Large intestine (tissue), 3 donors: ENCODE measurements at regions not wholly inside any gene's neighbourhood (a gene's known extent, or its start where the extent isn't known, plus 50 kb on each side); places are given as distances from the start of the nearest gene placed in this dataset.

Experiments
- DNase-seq, 2 donors: peaks; one replicate each; pipeline versions ENCODE4 v3.0.0 to v3.0.0-alpha.2; 2013
- H3K27ac ChIP-seq: one replicate; pipeline ENCODE4 v1.5.1; 2013; ENCODE audit warnings: low read length
- H3K27me3 ChIP-seq: 2 replicates; pipeline ENCODE4 v1.6.1; 2013; ENCODE audit warnings: low read length; ENCODE audit not compliant: control insufficient read depth, insufficient read depth
- H3K36me3 ChIP-seq: 2 replicates; pipeline ENCODE4 v1.6.1; 2013; ENCODE audit warnings: low read length; ENCODE audit not compliant: control insufficient read depth, insufficient read depth
- H3K4me1 ChIP-seq: one replicate; pipeline ENCODE4 v1.6.1; 2013; ENCODE audit warnings: low read length; ENCODE audit not compliant: control insufficient read depth, insufficient read depth
- H3K4me3 ChIP-seq: one replicate; pipeline ENCODE4 v1.5.1; 2013; ENCODE audit warnings: low read length
- H3K9me3 ChIP-seq: one replicate; pipeline ENCODE4 v1.6.1; 2013; ENCODE audit warnings: mild to moderate bottlenecking, low read depth, low read length, moderate library complexity; ENCODE audit not compliant: control insufficient read depth
- WGBS: methylation state at CpG from one replicate; pipeline ENCODE4 v1.1.5; 2013; ENCODE audit warnings: low lambda C conversion rate; ENCODE audit not compliant: insufficient coverage; 5-methylcytosine and 5-hydroxymethylcytosine counted together

DNA sequence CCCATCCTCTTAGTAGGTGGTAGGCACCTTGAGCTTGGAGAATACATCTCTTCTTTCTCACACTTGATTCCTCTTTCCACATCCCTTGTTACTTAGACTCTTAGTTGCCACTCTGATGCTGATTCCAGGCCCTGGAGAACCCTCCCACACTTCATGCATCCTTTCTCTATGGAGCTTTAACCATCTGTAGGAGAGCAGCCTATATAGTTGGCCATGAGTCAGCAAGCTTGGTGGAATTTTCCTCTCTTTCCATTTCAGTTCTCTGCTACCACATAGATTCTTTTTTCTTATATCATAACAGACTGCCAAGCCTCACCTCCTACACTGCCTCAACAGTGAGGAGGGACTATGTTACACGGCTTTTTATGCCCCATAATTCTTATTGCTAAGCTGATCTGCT is 851.6 kb upstream of the CDH2 start:
- Histone ChIP-seq H3K9me3 (no peaks in the 10 kb centered on the region), H3K4me1 (no peaks in the 10 kb centered on the region), H3K4me3 (no peak overlapping the region), H3K36me3 (no peaks in the 10 kb centered on the region), H3K27me3 (no peaks in the 10 kb centered on the region), H3K27ac (no peak overlapping the region)
- no CpG with 5 or more reads among the region's 1 CpG for WGBS
- DNase-seq, result no peak

- Histone ChIP-seq H3K4me1 (no peaks in the 10 kb centered on the region), H3K36me3 (no peaks in the 10 kb centered on the region), H3K27me3 (no peaks in the 10 kb centered on the region), H3K27ac (no peak overlapping the region), H3K4me3 (no peak overlapping the region), H3K9me3 (no peaks in the 10 kb centered on the region)
- DNase-seq, result no peak
Observed at GRCh38 chr18:29018976-29019375, 842.0 kb upstream of the CDH2 start.

DNA sequence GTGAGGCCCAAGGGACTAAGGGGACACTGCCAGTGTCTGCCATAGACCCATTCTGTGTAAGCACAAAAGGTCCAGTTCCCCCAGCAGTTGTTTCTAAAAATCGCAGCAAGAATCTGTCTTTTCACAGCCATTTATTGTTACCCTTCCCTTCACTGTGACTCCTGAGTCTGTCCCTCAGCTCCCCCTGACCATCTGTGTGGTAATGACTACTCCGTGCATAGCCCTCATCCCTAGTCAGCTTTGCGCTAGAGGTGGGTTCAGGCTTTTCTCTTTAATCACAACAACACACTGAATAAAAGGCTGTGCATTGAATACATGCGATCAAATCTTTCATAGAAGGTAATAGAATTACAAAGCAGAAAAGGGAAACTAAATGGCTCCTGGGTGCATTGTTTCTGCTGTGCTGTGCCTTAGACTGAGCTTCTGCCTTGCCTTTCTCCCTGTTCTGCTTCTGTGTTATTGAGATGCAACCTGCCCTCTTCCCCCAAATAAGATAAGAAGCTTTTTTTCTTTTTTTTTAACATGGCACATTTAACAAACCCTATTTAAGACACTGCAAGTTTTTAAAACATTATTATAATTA is 836.0 kb upstream of the CDH2 start:
- no CpG with 5 or more reads among the region's 4 CpGs for WGBS
- DNase-seq, result no peak
- Histone ChIP-seq H3K36me3 (no peaks in the 10 kb centered on the region), H3K4me1 (no peaks in the 10 kb centered on the region), H3K27ac (no peak overlapping the region), H3K4me3 (no peak overlapping the region), H3K9me3 (no peaks in the 10 kb centered on the region), H3K27me3 (no peaks in the 10 kb centered on the region)

DNA sequence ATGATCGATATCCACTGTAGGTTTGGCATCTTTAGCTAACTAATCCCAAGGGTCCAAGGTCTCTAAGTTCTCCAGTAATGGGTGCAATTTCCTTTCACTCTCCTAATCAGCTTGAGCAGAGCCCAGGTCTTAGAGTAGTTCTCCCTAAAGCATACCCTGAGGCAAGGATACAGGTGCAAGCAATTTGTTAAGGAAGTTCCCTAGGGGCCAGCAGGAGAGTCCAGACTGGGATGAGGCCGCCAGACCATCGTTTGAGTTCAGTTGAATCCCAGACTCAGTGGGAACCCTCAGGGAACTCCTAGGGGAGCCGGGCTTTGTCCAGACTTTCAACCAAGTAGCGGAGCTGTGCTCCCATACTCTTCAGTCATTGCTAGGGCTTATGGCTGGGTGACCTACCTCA is 835.4 kb upstream of the CDH2 start:
- WGBS, result no CpG with 5 or more reads among the region's 5 CpGs
- DNase-seq, result no peak
- no peak overlapping the region for H3K4me3 ChIP-seq

GRCh38 chr18:29009250-29009803 is 832.4 kb upstream of the CDH2 start:
- no peaks in the 10 kb centered on the region for H3K4me1 ChIP-seq
- no peak overlapping the region for H3K4me3 ChIP-seq

More for the DNA sequence above, 835.4 kb upstream of the CDH2 start:
- H3K9me3 ChIP-seq, result no peaks in the 10 kb centered on the region
- H3K4me1 ChIP-seq, result no peaks in the 10 kb centered on the region
- no peaks in the 10 kb centered on the region for H3K36me3 ChIP-seq
- H3K27ac ChIP-seq, result no peak overlapping the region
- no peaks in the 10 kb centered on the region for H3K27me3 ChIP-seq

DNA sequence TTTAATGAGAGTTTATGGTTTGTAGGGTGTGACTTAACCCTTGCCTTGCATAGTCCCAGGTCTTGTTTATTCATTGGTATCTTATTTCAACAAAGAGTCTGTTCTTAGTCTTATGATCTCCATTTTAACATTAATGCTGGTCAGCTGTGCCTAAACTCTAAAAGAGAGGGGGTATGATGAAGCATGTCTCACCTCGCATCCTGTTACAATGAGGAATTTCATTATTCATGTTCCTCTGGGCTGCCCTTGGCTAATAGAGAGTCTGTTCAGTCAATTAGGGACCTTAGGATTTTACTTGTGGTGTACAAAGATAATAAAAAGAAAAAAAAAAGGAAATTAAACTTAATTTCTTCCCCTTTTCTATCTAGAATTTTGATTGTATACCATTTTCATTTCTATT is 831.9 kb upstream of the CDH2 start:
- Histone ChIP-seq H3K9me3 (no peaks in the 10 kb centered on the region), H3K4me3 (no peak overlapping the region), H3K4me1 (no peaks in the 10 kb centered on the region), H3K27me3 (no peaks in the 10 kb centered on the region), H3K27ac (no peak overlapping the region), H3K36me3 (no peaks in the 10 kb centered on the region)
- DNase-seq, result no peak
- WGBS, result 100% methylated on average over 1 of the region's 1 CpG

More at GRCh38 chr18:29009250-29009803, 832.4 kb upstream of the CDH2 start:
- DNase-seq, result no peak
- no peaks in the 10 kb centered on the region for H3K36me3 ChIP-seq
- no peaks in the 10 kb centered on the region for H3K9me3 ChIP-seq
- H3K27me3 ChIP-seq, result no peaks in the 10 kb centered on the region
- no CpG with 5 or more reads among the region's 2 CpGs for WGBS
- H3K27ac ChIP-seq, result no peak overlapping the region

DNA sequence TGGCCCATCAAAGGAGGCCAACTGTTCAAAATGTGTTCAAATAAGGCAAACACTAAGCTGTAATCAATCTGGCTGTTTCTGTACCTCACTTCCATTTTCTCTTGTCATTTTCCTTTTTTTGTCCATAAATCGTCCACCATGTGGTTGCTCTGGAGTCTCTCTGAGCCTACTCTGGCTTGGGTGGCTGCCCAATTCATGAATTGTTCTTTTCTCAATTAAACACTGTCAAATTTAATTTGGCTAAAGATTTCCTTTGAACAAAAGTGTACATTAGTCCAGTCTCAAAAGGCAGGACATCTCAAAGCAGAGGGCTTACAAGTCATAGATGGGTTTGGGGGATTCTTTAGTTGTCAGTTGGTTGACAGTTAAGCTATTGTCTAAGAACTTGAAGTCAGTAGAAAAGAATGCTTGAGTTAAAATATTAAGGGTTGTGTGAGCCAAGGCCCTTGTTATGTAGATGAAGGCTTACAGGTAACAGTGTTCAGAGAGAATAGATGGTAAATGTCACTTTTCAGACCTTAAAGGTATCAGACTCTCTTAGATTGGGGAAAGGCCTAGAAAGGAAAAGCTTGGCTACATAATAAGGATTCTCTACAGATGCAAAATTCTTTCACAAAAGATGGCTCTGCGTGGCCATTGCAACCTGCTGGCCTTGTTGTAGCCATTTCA is 831.2 kb upstream of the CDH2 start:
- WGBS, result 100% methylated on average over 1 of the region's 2 CpGs
- DNase-seq, result no peak
- no peaks in the 10 kb centered on the region for H3K9me3 ChIP-seq
- no peaks in the 10 kb centered on the region for H3K36me3 ChIP-seq
- H3K4me1 ChIP-seq, result no peaks in the 10 kb centered on the region
- no peak overlapping the region for H3K27ac ChIP-seq
- H3K4me3 ChIP-seq, result no peak overlapping the region
- no peaks in the 10 kb centered on the region for H3K27me3 ChIP-seq

- no peaks in the 10 kb centered on the region for H3K4me1 ChIP-seq
- DNase-seq, result no peak
- no peak overlapping the region for H3K27ac ChIP-seq
- 0% methylated on average over 1 of the region's 1 CpG for WGBS
- no peaks in the 10 kb centered on the region for H3K27me3 ChIP-seq
- no peaks in the 10 kb centered on the region for H3K9me3 ChIP-seq
- no peak overlapping the region for H3K4me3 ChIP-seq
- H3K36me3 ChIP-seq, result no peaks in the 10 kb centered on the region
Observed at GRCh38 chr18:29004921-29005320, 828.0 kb upstream of the CDH2 start.

DNA sequence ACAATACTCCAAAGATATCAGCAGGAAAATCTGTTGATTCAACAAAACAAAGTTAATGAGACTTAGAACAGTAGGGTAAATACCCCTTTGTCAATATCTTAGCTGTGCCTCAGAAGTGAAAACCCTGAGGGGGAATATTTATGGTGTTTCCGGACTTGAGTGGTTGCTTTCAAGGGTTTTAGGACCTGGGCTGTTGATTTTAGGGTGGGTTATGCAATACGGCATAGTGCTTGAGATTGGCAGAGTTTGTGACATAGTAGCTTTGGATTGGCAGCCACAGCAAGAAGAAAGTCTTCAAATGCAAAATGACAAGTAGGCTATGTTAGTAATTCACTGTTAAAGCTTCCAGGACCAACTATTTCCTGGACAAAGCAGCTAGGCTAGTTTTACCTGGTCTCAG is 826.3 kb upstream of the CDH2 start:
- Histone ChIP-seq H3K27ac (no peak overlapping the region), H3K27me3 (no peaks in the 10 kb centered on the region), H3K36me3 (no peaks in the 10 kb centered on the region), H3K9me3 (no peaks in the 10 kb centered on the region), H3K4me1 (no peaks in the 10 kb centered on the region), H3K4me3 (no peak overlapping the region)
- DNase-seq, result no peak
- WGBS, result no CpG with 5 or more reads among the region's 2 CpGs

GRCh38 chr18:29002747-29003146 is 825.8 kb upstream of the CDH2 start:
- WGBS, result 60% methylated on average over 2 of the region's 8 CpGs
- Histone ChIP-seq H3K4me1 (no peaks in the 10 kb centered on the region), H3K9me3 (no peaks in the 10 kb centered on the region), H3K36me3 (no peaks in the 10 kb centered on the region), H3K4me3 (no peak overlapping the region), H3K27me3 (no peaks in the 10 kb centered on the region), H3K27ac (no peak overlapping the region)
- DNase-seq, result no peak

GRCh38 chr18:28999726-29000125 is 822.8 kb upstream of the CDH2 start:
- no peaks in the 10 kb centered on the region for H3K36me3 ChIP-seq
- H3K9me3 ChIP-seq, result no peaks in the 10 kb centered on the region
- H3K4me3 ChIP-seq, result no peak overlapping the region
- WGBS, result no CpG with 5 or more reads among the region's 1 CpG
- H3K27ac ChIP-seq, result no peak overlapping the region
- H3K27me3 ChIP-seq, result no peaks in the 10 kb centered on the region
- no peak for DNase-seq
- no peaks in the 10 kb centered on the region for H3K4me1 ChIP-seq
